ENCODE measurements at regions not wholly inside any gene's neighbourhood (a gene's known extent, or its start where the extent isn't known, plus 50 kb on each side); places are given as distances from the start of the nearest gene placed in this dataset.

- Histone ChIP-seq H3K9me3 (ENCODE audit: control insufficient read depth, insufficient read depth, low read length) (no peaks in the 10 kb centered on the region), H3F3A (ENCODE audit: control insufficient read depth, insufficient read depth) (no peaks in the 10 kb centered on the region), H3K4me1 (ENCODE audit: control insufficient read depth, low read length) (peaks cover 17% of the 10 kb centered on the region), H3K36me3 (ENCODE audit: control insufficient read depth, low read length) (no peaks in the 10 kb centered on the region), H3K4me3 (ENCODE audit: low read length) (no peak overlapping the region), H3K27ac (ENCODE audit: low read depth, low read length) (no peak overlapping the region), H4K20me1 (ENCODE audit: control insufficient read depth, insufficient read depth, low read depth, low read length) (no peaks in the 10 kb centered on the region), H3K79me2 (ENCODE audit: control insufficient read depth, low read length) (no peaks in the 10 kb centered on the region), H3K27me3 (ENCODE audit: control insufficient read depth, low read length) (no peaks in the 10 kb centered on the region), H3K4me2 (ENCODE audit: low read length) (no peak overlapping the region), H3K9me2 (replicated peaks; ENCODE audit: control insufficient read depth, low read length) (no peaks in the 10 kb centered on the region)
- no peak for TF ChIP-seq EZH2phosphoT487 (IDR thresholded peaks at IDR 0.05; ENCODE audit: borderline replicate concordance, low read length)
- TF ChIP-seq CTCF (IDR thresholded peaks at IDR 0.05; ENCODE audit: low read depth, low read length, poor library complexity, severe bottlenecking), result peak; percentile 97
These were observed 156.2 kb downstream of the MELK start for GRCh38 chr9:36728651-36729520.

- Histone ChIP-seq H3K9me2 (replicated peaks; ENCODE audit: control insufficient read depth, low read length) (no peaks in the 10 kb centered on the region), H3K36me3 (ENCODE audit: control insufficient read depth, low read length) (no peaks in the 10 kb centered on the region), H3K4me2 (ENCODE audit: low read length) (no peak overlapping the region), H3K79me2 (ENCODE audit: control insufficient read depth, low read length) (no peaks in the 10 kb centered on the region), H3K27ac (ENCODE audit: low read depth, low read length) (no peak overlapping the region), H3F3A (ENCODE audit: control insufficient read depth, insufficient read depth) (no peaks in the 10 kb centered on the region), H3K4me1 (ENCODE audit: control insufficient read depth, low read length) (peaks cover 17% of the 10 kb centered on the region), H3K27me3 (ENCODE audit: control insufficient read depth, low read length) (no peaks in the 10 kb centered on the region), H3K9me3 (ENCODE audit: control insufficient read depth, insufficient read depth, low read length) (no peaks in the 10 kb centered on the region), H4K20me1 (ENCODE audit: control insufficient read depth, insufficient read depth, low read depth, low read length) (no peaks in the 10 kb centered on the region), H3K4me3 (ENCODE audit: low read length) (no peak overlapping the region)
- no peak for TF ChIP-seq EZH2phosphoT487 (IDR thresholded peaks at IDR 0.05; ENCODE audit: borderline replicate concordance, low read length)
These were observed 157.2 kb downstream of the MELK start for GRCh38 chr9:36729906-36730305.

GRCh38 chr9:36730414-36730813 lies 157.7 kb downstream of the MELK start:
- Histone ChIP-seq H3K27me3 (ENCODE audit: control insufficient read depth, low read length) (no peaks in the 10 kb centered on the region), H3K9me3 (ENCODE audit: control insufficient read depth, insufficient read depth, low read length) (no peaks in the 10 kb centered on the region), H4K20me1 (ENCODE audit: control insufficient read depth, insufficient read depth, low read depth, low read length) (no peaks in the 10 kb centered on the region), H3K4me2 (ENCODE audit: low read length) (no peak overlapping the region), H3K27ac (ENCODE audit: low read depth, low read length) (no peak overlapping the region), H3K4me3 (ENCODE audit: low read length) (no peak overlapping the region), H3K36me3 (ENCODE audit: control insufficient read depth, low read length) (no peaks in the 10 kb centered on the region), H3K79me2 (ENCODE audit: control insufficient read depth, low read length) (no peaks in the 10 kb centered on the region), H3F3A (ENCODE audit: control insufficient read depth, insufficient read depth) (no peaks in the 10 kb centered on the region), H3K9me2 (replicated peaks; ENCODE audit: control insufficient read depth, low read length) (no peaks in the 10 kb centered on the region), H3K4me1 (ENCODE audit: control insufficient read depth, low read length) (peaks cover 17% of the 10 kb centered on the region)
- no peak for TF ChIP-seq CTCF (IDR thresholded peaks at IDR 0.05; ENCODE audit: low read depth, low read length, poor library complexity, severe bottlenecking)
- no peak for TF ChIP-seq EZH2phosphoT487 (IDR thresholded peaks at IDR 0.05; ENCODE audit: borderline replicate concordance, low read length)

Data from DOHH2 (cell line).